ENCODE measurements at regions not wholly inside any gene's neighbourhood (a gene's known extent, or its start where the extent isn't known, plus 50 kb on each side); places are given as distances from the start of the nearest gene placed in this dataset.

DNA sequence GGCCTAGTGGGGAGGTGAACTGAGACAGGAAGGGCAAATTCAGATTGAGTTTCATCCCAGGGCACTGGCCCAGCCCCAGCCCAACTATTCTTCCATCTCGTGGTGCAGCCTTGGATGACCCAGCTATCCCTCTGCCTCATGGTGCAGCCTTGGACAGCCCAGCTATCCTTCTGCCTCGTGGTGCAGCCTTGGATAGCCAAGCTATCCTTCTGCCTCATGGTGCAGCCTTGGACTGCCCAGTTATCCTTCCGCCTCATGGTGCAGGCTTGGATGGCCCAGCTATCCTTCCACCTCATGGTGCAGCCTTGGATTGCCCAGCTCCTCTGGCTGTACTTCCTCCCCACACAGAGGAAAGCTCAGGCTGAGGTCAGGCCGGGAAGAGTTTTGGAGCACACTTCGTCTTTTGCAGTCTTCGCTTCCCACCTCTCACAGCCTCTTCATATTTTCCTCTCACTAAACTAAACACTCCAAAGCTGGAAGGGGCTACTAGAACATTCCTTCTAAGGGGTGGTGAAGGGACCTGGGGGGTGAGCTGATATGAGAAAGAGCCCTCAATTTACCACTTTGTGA lies 69.8 kb upstream of the TTC34 start:
- TF ChIP-seq, protein P1, sequence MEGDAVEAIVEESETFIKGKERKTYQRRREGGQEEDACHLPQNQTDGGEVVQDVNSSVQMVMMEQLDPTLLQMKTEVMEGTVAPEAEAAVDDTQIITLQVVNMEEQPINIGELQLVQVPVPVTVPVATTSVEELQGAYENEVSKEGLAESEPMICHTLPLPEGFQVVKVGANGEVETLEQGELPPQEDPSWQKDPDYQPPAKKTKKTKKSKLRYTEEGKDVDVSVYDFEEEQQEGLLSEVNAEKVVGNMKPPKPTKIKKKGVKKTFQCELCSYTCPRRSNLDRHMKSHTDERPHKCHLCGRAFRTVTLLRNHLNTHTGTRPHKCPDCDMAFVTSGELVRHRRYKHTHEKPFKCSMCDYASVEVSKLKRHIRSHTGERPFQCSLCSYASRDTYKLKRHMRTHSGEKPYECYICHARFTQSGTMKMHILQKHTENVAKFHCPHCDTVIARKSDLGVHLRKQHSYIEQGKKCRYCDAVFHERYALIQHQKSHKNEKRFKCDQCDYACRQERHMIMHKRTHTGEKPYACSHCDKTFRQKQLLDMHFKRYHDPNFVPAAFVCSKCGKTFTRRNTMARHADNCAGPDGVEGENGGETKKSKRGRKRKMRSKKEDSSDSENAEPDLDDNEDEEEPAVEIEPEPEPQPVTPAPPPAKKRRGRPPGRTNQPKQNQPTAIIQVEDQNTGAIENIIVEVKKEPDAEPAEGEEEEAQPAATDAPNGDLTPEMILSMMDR (IDR thresholded peaks at IDR 0.05), result no peak
- TF ChIP-seq POLR2A (IDR thresholded peaks at IDR 0.05; ENCODE audit: low read length), result no peak
- TF ChIP-seq CBX2 (IDR thresholded peaks at IDR 0.05; ENCODE audit: borderline replicate concordance, low read depth), result no peak
- no peak for TF ChIP-seq EHMT2 (IDR thresholded peaks at IDR 0.05; ENCODE audit: low read depth)

Data from A549 (cell line).